NT2/D1 (cell line): ENCODE measurements at regions not wholly inside any gene's neighbourhood (a gene's known extent, or its start where the extent isn't known, plus 50 kb on each side); places are given as distances from the start of the nearest gene placed in this dataset.

ENCODE experiments used
- SUZ12 ChIP-seq: IDR thresholded peaks from 2 replicates; pipeline ENCODE4 v1.6.1; 2011; ENCODE audit not compliant: insufficient read length, insufficient read depth; ENCODE audit errors: extremely low read depth
- YY1 ChIP-seq: IDR thresholded peaks from 2 replicates; pipeline ENCODE4 v1.6.1; 2011; ENCODE audit not compliant: insufficient read length, insufficient read depth
- ZNF274 ChIP-seq: IDR thresholded peaks from 2 replicates; pipeline ENCODE4 v1.6.1; 2011; ENCODE audit warnings: mild to moderate bottlenecking, low read depth, low read length

DNA sequence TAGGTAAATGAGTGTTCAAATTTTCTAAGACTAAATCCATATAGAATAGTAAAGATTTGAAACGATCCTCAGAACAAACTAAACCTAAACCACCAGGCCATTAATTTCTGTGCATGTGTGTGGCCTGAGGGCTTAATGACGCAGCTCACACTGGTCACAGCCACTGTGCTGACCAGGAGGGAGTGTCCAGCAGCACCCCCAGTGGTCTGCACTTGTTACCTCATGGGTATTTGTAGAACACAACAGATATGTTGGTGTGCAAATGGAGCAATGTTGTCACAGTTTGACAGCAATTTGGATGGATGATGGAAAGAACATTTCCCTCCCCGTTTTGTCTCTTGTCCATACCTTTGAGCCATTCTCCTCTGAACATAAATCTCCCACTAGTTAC is 122.4 kb upstream of the EXOC2 start:
- TF ChIP-seq YY1 (no peak), ZNF274 (no peak), SUZ12 (no peak)
